GM12891 (cell line): ENCODE measurements at regions not wholly inside any gene's neighbourhood (a gene's known extent, or its start where the extent isn't known, plus 50 kb on each side); places are given as distances from the start of the nearest gene placed in this dataset.

Source experiments
- PAX5 ChIP-seq: IDR thresholded peaks from 2 replicates; pipeline ENCODE4 v1.6.1; 2011; ENCODE audit warnings: low read length, moderate library complexity, mild to moderate bottlenecking; ENCODE audit not compliant: insufficient read depth, severe bottlenecking
- POLR2A ChIP-seq: IDR thresholded peaks from 2 replicates; pipeline ENCODE4 v1.6.1; 2011; ENCODE audit warnings: low read depth, low read length, control low read depth
- POLR2AphosphoS5 ChIP-seq: IDR thresholded peaks from 2 replicates; pipeline ENCODE4 v1.6.1; 2011; ENCODE audit warnings: low read depth, low read length, control low read depth
- SPI1 ChIP-seq: IDR thresholded peaks from 2 replicates; pipeline ENCODE4 v1.6.1; 2011; ENCODE audit warnings: low read depth, low read length, control low read depth
- TAF1 ChIP-seq: IDR thresholded peaks from 2 replicates; pipeline ENCODE4 v1.6.1; 2011; ENCODE audit warnings: low read depth, low read length, control low read depth

DNA sequence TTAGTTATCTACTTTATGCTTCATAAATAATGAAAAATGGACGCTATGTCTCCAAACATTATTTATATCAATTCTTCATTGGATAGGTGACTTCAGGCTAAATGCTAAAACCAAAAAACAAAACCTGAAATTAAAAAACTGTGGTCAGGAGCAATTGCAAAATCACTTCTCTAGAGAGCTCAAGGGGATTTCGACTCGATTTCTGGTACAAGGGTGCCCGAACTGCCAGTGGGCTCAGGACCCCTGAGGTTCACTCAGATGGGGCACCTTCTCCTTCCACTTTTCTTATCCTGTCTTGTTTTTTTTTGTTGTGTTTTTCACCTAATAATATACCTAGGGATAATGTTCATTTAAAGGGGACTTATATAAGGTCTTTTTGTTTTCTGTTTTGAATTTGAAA, 65.8 kb upstream of the CELF4 start:
- TF ChIP-seq SPI1, result no peak
- no peak for TF ChIP-seq POLR2AphosphoS5
- no peak for TF ChIP-seq POLR2A
- no peak for TF ChIP-seq PAX5
- no peak for TF ChIP-seq TAF1
